DMS153 treated with DMSO at 0.1 percent for 48 hours (cell line): ENCODE measurements at regions not wholly inside any gene's neighbourhood (a gene's known extent, or its start where the extent isn't known, plus 50 kb on each side); places are given as distances from the start of the nearest gene placed in this dataset.

Experiments
- DNase-seq: peaks from one replicate; lab custom pipeline; 2025; ENCODE audit not compliant: unreplicated experiment; lab: John Stamatoyannopoulos, UW

DNA sequence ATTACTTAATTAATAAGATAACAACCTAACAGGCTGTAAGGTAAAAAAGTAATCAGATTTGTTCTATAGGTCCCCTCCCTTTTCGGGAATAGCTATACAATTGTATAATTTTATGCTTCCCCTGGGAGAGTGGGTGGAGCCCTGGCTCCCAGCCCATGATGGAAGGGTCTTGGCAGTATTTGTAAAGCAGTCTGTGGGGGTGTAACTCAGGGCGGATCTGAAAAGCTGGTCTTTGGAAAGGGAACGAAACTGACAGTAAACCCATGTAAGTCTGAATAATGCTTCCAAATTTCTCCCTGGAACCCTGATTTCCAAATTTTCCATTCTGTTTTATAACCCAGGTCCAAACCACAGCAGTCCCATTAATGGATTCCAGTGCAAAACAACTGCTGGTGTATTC, 110.4 kb downstream of the DAD1 start:
- no peak for DNase-seq

DNA sequence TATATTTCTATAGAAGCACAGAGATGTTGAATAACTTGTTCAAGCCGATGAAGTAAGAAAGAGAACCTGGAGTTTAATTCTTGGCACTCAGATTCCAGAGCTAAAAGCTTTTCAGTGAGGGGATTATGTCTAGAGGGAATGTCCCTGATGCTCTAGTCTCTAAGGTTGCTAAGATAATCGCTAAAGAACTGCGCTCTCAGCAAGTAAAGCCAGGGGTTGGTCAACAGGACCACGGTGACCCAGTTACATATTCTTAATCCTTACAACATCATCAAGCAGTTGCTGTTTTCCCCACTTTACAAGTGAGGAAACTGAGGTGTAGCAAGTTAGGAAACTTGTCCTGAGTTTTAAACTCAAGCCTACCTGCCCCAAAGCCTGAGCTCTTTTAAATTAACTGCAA, 110.8 kb downstream of the DAD1 start:
- no peak for DNase-seq

DNA sequence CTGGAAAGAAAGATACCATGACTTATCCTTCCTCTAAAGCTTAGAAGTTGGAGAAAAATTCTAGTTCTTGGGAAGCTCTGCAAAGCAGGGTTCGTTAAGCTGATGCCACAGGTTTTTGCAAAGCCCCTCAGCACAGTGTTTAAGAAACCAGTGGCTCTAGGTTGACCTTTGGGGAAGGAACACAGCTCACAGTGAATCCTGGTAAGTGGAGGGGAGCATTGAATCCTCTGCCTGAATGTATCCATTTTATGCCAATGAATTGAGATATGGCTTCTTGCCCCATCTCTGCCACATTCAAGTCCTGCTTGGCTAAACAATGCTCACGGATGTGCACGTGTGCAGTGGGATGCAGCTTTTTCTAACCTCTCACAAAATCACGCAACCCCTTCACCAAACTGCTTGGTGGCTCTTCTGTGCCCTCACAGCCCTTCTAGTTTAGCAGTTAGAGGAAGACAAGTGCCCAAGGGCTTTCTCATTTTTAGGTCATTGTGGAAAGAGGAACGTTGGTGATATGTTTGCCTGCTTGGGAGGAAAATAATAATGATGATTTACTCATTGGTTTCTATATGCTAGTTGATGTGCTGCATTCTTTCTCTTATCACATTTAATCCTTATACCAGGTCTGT, 111.3 kb downstream of the DAD1 start:
- no peak for DNase-seq

DNA sequence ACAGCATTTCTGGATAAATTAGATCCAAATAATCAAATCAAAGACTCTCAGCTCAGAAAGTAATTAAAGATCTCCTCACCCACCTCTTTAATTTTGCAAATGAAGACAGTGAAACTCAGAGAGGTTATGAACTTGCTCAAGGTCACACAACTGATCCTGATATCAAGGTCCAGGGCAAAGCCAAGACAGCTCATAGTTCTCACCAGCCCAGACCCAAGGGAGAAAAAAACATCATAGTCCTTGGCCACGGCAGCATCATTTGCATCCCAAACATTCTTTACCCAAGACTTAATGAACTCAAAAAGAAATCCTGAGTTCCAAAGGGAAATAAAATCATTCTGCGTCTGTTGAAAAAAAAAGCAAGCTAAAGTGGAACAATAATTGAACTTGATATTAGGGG, 112.1 kb downstream of the DAD1 start:
- DNase-seq, result no peak

DNA sequence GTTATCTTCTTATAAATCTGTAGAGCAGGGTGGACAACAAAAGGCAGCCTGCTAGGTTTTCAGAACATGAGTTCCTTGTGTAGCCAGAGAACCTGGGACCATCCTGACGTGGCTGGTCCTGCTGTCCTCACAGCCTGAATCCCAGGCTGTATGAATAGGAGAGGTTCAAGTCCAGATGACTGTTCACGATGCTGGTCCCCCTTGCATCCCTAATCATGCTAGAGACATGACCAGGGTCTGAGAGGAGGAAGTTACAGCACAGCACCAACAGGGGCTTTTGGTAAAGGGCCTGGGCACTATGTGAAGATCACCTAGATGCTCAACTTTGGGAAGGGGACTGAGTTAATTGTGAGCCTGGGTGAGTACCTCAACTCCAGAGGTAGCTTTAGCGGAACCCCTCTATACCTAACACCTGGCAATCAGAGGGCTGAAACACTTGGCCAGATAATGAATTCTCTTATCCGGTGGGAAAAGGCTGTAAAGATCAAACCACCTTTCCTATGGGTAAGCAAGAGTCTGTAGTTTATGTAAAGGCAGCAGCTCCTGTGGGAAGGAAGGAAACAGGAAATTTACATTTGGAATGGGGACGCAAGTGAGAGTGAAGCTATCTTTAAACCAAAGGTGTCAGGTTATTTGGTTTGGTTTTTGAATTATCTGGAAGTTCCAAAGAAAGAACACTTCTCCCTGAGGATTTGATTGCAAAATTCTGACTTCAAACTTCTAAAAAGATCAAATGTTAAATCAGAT, 112.8 kb downstream of the DAD1 start:
- no peak for DNase-seq

DNA sequence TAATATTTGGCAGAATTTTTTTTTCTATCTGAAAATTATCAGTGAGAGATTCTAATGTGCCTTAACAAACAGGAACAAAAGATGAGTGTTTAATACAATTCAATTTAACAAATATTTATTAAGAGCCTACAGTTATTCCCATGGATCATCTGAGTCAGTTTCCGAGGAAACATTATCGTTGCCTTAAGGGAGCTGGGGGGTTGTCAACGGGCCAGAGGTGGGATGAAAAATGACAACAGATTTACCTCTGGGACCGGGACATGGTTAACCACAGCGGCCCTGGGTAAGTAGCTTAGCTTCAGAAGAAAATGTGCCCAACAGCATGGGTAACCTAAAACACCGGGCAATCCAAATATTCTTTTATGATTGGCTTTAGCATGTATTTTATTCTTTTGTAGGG, 113.6 kb downstream of the DAD1 start:
- no peak for DNase-seq

DNA sequence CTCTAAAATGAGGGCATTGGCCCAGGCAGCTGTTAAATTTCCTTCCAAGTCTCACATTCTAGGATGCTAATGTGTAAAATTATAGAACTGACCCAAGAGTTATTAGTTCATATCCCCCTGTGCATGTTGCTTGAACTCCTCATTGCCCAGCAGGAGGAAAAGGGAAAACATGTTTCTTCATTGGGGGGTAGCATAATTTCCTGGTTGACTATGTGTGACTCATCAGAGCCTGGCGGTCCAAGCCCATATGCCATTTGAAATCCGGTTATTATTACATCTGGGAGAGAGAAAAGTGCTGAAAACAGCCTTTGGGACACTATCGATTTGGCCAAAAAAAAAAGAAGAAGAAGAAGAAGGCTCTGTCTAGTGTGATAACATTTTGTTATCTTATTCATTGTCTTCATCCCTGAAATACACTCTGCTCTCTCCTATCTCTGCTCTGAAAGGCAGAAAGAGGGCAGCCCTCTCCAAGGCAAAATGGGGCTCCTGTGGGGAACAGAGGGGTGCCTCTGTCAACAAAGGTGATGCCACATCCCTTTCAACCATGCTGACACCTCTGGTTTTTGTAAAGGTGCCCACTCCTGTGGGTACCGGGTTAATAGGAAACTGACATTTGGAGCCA, 114.2 kb downstream of the DAD1 start:
- no peak for DNase-seq

DNA sequence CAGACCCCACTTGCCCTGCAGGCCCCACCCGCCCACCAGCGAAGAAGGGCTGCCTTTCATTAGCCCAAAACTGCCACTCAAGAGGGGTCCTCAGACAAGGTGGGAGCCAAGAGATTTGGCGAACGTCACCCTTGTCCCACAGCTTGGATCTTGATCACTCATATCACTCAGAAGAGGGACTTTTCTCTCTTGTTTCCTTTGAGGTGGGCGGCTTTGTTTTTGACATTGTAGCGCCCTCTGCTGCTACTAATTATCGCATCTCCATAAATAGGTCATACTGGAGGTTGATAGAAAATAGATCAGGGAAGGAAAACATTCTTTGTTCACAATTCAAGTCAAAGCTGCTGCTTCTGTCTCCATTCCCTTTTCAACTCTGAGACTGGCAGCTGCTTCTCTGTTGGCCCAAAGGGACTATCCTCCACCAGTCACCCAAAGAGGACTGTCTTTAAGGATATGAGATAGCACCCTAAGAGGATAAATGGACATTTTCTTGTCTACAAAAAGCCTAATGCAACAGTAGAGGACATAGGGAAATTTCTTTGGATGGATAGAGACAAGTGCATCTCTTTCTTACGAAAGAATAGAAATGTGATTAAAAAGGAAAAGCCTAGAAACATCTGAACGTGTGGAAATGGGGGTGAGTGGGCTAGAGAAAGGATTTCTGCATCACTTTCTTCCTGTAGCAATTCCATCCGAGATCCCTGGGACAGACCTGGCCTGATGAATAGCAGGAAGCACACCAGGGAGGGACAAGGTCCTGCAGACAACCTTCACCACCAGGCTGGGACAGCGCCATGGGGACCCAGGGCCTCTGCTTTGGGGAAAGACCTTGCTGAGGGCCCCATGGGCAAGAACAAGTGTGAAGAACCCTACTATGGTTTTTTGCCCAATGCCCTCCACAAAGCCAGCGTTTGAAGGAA, 115.8 kb downstream of the DAD1 start:
- DNase-seq, result no peak

DNA sequence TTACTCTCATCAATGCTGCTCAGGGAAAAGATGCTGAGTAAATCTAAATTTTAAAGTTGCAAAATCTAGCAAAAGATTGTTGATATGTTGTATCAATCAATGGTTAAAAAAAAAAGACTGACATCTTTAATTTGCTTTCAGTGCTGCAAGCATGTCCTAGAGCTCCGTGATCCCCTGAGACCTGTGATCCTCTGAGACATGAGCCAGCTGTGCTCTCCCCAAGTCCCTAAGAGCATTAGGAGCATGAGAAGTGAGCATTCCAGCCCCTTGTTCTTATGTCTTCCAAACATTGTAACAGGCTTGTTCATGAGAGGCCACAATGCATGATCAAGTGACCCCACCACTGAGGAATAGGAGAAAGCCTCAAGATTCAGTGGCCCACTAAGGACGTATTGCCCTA, 116.6 kb downstream of the DAD1 start:
- DNase-seq, result no peak

DNA sequence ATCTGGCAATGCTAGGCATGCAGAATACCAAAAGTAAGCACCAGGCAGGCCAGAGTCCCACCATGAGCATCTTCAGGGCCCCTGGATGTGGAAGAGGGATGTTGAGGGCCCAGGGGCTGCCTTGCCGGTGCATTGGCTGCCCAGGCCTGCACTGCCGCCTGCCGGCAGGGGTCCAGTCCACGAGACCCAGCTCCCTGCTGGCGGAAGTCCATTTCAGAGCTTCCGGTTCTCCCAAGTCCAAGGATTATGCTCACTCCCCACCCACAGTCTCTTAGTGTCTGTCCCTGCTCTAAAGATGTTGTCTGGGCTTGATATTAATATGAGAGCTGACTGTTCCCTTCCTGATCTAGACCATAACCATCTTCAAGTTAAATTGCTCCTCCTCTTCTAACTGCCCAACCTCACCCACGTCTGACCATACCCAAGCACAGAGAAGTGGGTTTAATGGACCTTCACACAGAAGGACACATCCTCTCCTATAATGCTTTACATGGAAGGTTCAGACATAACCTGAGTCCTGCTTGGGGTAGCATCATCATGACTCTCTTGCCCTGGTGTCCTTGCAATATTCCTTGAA, 117.4 kb downstream of the DAD1 start:
- no peak for DNase-seq

DNA sequence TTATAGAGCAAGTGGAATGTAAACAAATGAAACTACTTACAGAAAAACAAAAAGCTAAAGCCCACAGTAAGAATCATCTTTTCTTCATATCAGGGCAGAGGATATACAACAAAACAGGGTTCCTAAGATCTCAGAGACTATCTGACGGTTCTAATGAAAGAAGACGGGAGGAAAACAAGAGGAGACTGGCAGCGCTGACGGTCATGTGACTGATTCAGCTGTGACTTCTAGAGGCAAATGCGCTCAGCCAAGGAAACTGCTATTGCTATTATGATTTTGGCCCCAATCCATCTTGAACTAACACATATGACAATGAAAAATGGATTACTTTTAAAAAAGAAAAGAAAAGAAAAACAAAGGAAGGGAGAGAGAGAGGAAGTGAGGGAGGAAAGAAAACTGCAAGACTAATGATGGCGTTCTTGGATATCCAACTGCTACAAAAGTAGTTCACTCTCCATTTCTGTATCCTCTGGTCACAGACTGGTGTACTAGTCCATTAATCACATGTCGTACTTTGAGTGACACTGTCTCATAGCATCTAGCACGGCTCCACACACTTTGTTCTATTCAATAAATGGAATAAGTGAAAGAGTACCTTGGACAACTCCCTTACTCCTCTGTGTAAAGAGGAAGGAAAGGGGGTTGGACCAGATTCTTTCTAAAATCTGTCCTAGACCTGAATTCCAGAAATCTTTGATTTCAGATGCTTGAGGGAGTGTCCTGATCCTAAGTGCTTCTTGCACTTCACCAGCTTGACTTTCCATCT, 119.3 kb downstream of the DAD1 start:
- DNase-seq, result no peak

DNA sequence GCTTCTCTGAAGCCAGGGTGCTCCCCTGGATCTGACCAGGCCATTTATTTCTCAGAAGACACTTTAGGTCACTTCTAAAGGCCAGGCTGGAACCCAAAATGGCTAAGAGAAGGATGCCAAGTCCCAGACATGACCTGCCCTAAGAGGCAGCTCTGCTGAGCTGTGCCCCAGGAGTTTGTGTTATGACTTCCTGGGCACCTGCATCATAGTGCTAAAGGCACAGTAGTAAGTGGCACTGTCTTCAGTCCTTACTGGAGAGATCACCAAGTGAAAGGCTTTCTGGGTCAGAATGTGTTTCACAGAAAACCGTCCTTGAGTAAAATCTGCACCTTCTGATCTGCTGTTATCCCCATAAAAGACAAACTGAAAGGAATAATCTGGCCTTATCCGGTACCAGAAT, 120.2 kb downstream of the DAD1 start:
- DNase-seq, result no peak

DNA sequence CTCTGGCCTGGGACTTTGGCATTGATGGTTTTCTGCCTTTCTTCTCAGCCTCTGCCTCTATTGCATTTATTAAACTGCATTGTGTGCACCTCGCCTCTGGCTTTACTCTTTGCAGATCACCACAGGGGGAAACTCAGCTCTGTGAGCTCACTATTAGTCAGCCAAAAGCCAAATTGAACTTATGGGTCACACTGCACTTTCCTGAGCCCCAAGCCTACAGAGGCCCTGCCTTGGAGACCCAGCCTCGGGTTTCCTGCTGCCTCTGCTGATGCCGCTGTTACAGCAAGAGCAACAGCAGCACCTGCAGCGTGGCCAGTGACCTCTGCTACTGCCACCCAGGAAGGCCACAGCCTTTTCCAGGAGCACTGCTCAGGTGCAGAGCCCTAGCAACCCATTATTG, 122.5 kb downstream of the DAD1 start:
- DNase-seq, result no peak

DNA sequence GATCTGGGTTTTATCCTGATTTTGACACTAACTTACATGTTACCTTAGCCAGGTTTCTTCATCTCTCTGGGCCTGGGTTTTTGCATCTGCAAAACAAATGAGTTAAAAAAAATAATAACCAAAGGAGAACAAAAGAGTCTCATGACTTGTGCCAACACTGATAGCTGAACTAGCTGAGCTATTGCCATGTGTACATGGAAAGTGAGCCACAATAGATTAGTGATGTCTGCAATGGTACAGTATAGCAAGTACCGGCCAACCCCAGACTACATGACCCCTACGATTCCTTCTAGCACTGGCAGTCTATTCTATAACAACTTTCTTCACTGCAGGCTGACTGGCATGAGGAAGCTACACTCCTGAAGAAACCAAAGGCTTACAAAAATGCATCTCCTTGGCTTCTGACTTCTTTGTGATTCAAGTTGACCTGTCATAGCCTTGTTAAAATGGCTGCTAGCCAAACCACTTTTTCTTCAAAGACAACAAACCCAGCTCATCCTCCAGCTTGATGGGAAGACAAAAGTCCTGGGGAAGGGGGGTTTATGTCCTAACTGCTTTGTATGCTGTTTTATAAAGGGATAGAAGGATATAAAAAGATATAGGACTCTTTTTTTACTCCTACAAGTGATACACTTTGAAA, 123.7 kb downstream of the DAD1 start:
- no peak for DNase-seq

DNA sequence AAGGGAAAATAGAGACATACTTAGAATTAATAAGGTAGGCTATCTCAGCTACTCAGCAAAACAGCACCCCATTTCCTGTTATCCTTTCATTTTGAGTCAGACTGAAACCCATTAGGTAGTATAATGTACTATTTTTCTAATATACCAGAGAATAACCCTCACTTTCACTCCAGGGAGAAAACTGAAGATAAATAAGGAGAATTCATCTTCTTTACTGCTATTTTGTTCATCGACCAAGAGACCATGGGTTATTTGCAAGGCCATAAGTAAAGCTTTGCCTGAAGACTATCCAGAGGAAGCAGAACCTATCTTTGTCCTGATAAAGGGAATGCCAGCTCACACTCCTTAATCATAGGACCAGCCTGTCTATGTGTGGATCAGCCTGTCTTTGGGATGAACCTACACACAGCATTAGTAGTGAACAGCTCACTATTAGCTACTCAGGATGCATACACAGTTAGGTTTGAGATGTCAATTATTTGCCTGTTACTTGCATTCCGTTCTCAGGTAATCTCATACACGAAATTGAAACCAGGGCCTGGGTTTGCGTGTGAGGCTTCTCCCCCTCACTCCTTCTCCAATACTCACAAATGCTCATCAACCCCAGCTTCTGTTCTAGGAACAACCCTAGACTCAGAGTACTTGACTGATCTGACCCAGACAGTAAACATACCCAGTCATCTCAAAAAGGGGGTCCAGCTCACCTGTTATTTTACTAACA, 124.4 kb downstream of the DAD1 start:
- no peak for DNase-seq

DNA sequence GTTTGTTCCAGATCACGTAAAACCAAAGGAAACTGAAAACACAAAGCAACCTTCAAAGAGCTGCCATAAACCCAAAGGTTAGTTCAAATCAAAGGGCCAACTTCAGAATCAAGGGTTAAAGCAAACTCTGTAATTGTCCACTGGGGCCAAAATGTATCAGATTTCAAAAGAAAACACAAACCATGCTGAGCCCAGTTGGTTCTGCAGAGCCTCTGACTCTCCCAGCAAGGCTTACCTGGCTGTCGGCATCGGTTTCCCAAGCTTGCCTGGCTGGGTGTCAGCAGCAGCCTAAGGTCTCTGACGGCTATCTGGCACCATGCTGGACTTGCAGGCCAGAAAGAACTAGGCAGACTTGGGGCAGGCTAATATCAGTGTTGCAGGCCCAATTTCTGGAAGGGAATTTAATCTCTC, 125.3 kb downstream of the DAD1 start:
- no peak for DNase-seq

DNA sequence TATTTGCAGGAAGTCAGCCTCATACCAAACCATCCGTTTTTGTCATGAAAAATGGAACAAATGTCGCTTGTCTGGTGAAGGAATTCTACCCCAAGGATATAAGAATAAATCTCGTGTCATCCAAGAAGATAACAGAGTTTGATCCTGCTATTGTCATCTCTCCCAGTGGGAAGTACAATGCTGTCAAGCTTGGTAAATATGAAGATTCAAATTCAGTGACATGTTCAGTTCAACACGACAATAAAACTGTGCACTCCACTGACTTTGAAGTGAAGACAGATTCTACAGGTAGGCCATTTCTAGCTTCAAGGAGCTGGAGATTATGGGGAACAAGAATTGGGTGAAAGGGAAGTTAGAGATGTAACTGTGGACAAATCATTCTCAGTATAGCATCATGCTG, 126.1 kb downstream of the DAD1 start:
- DNase-seq, result no peak

DNA sequence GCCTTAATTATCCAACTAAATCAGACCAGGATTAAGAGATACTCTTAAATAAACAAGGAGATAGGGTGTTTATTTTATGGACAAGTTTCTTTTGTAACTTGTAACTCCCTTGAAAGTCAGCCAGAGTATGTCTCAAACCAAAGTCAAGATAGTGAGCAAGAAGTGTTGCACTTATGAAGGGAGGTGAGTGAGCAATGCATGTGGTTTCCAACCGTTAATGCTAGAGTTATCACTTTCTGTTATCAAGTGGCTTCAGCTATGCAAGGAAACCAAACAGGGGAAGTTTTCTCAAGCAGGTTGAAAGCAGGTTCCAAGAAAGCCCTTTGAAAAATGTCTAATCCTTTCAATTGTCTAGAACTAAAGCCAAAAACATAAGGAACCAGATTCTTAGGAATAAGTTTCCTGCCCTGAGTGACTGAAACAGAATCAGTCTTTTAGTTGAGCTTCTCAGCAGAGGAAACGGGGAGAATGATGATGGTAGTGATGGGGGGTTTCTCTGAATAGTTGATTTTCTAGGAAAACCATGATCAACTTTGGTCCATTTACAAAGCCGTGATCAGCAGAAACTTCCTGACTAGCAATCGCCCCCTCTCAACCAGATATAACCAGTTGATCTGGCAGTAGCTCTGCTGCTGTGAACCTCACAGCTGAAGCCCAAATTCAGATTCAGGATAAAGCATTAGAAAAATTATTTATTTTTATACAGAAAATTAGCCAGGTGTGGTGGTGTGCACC, 128.4 kb downstream of the DAD1 start:
- no peak for DNase-seq

DNA sequence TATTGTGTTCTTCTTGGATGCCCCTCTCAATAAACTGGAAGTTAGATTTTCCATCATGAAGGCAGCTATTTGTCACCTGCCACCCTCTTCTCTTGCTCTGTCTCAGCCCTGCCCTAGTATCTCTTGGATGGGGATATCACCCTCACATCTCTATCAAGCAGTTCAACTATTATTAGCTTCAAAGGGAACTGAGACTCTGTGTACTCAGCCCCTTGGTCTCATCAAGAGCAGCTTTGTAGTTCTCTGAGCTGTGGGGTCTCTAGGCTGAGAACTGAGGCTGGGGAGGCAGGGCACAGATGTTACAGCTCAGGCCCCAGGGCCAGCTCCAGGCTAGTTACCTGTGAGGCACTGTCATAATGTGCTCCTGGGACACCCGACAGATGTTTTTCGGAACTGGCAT, 130.3 kb downstream of the DAD1 start:
- no peak for DNase-seq
